ENCODE measurements at regions not wholly inside any gene's neighbourhood (a gene's known extent, or its start where the extent isn't known, plus 50 kb on each side); places are given as distances from the start of the nearest gene placed in this dataset.

- TF ChIP-seq CTCF (IDR thresholded peaks at IDR 0.05) (no peak), POLR2A (IDR thresholded peaks at IDR 0.05) (no peak)
Measured at GRCh38 chr1:82125119-82125518, 324.4 kb downstream of the ADGRL2 start.
